CD4-positive, alpha-beta T cell (primary cell): ENCODE measurements at regions not wholly inside any gene's neighbourhood (a gene's known extent, or its start where the extent isn't known, plus 50 kb on each side); places are given as distances from the start of the nearest gene placed in this dataset.

Experiments
- ATAC-seq: fragments of 200-7000 bp; cut with Tn5 transposase; one replicate; pipeline ENCODE4 v1.10.0; 2022; ENCODE audit warnings: mild to moderate bottlenecking; ENCODE audit not compliant: poor library complexity
- CTCF ChIA-PET: fragments of 350-600 bp; sonication (Branson Sonifier 250); formaldehyde crosslinking; loops from one replicate; lab custom pipeline; 2021; ENCODE audit warnings: antibody characterized with exemption, inconsistent platforms; lab: Charles Lee
- POLR2A ChIA-PET: fragments of 350-600 bp; sonication (Branson Sonifier 250); formaldehyde crosslinking; loops from one replicate; lab custom pipeline; 2021; ENCODE audit warnings: antibody characterized with exemption, inconsistent platforms; lab: Charles Lee
- DNase-seq, 14 experiments: peaks; one replicate each; pipeline ENCODE4 v3.0.0-alpha.2; 2013 to 2020; ENCODE audit warnings: mixed read lengths in 2 of 14
- H3K27ac ChIP-seq, 2 donors: one replicate each; pipeline versions ENCODE4 v1.5.1 to v1.7.0; 2013; ENCODE audit warnings: low read length in 2 of 2, low read depth in 1 of 2, mild to moderate bottlenecking in 1 of 2
- H3K27me3 ChIP-seq, 2 experiments: 1 replicate in 1 of 2; 2 replicates in 1 of 2; pipeline versions ENCODE4 v1.6.1 to v1.7.0; 2013; ENCODE audit warnings: low read length in 2 of 2, control low read depth in 1 of 2, mild to moderate bottlenecking in 1 of 2, moderate library complexity in 1 of 2; ENCODE audit not compliant: insufficient read depth in 2 of 2, control insufficient read depth in 1 of 2
- H3K36me3 ChIP-seq: one replicate; pipeline ENCODE4 v1.6.1; 2013; ENCODE audit warnings: low read length, control low read depth; ENCODE audit not compliant: insufficient read depth
- H3K4me1 ChIP-seq: one replicate; pipeline ENCODE4 v1.6.1; 2013; ENCODE audit warnings: low read length, control low read depth; ENCODE audit not compliant: insufficient read depth
- H3K4me3 ChIP-seq: one replicate; pipeline ENCODE4 v1.5.1; 2013; ENCODE audit warnings: mild to moderate bottlenecking, low read length, moderate library complexity
- H3K9me3 ChIP-seq, 2 experiments: 1 replicate in 1 of 2; 2 replicates in 1 of 2; pipeline versions ENCODE4 v1.6.1 to v1.7.0; 2013; ENCODE audit warnings: low read length in 2 of 2, mild to moderate bottlenecking in 2 of 2, control low read depth in 1 of 2, moderate library complexity in 1 of 2; ENCODE audit not compliant: control insufficient read depth in 1 of 2, insufficient read depth in 1 of 2
- H3K27ac Mint-ChIP-seq: one replicate; pipeline ENCODE4 v1.8.0; 2020; ENCODE audit warnings: mixed read lengths
- H3K27me3 Mint-ChIP-seq: one replicate; pipeline ENCODE4 v1.8.0; 2021; ENCODE audit warnings: mixed read lengths
- H3K36me3 Mint-ChIP-seq: one replicate; pipeline ENCODE4 v1.8.0; 2021; ENCODE audit warnings: low read depth, mixed read lengths
- H3K4me1 Mint-ChIP-seq: one replicate; pipeline ENCODE4 v1.8.0; 2021; ENCODE audit warnings: low read depth, mixed read lengths
- H3K4me3 Mint-ChIP-seq: one replicate; pipeline ENCODE4 v1.8.0; 2020; ENCODE audit warnings: mild to moderate bottlenecking, mixed read lengths
- H3K9me3 Mint-ChIP-seq: one replicate; pipeline ENCODE4 v1.8.0; 2020; ENCODE audit warnings: mixed read lengths
- intact Hi-C, 2 experiments: fragments of 100-400 bp; cut with DNase I in 1 of 2; cut with micrococcal nuclease in 1 of 2; formaldehyde crosslinking; loops; one replicate each; pipeline versions ENCODE4 v1.15.1 to v1.9.0; 2023 to 2025; cut with DNase I, micrococcal nuclease
- TF ChIP-seq, protein P1 (sequence below): fragments of 200-600 bp; IDR thresholded peaks from one replicate; pipeline ENCODE4 v1.8.0; 2022; ENCODE audit warnings: antibody characterized with exemption, mild to moderate bottlenecking

DNA sequence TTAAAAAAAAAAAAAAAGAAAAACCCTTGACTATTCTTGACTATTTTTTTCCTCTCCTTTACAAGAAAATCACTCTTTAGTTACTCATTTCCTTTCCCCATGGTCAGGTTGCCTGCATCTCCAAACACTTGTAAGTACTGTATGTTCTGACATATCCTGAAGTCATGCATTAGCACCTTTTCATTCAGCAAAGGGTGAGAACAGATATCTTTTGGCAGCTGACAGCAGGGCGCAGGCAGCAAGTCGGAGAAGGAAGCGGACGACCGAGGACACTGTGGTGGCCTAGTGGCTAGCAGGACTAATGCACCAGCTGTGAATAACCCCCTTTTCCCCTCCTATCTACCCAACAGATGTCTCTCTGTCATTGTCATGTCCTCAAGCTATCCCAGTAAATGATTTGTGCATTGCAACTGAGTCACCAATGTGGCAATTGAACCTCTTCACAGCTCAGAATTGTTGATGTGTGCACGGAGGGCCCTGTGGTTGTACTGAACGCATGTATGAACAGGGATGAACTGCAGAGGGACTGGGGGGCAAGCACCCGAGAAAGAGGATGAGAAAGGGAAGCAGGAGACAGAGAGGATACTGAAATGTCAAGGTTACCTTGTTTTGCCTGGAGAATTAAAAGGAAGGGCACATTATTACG is 996.0 kb upstream of the ARRDC3 start:
- POLR2A ChIA-PET = no interaction called here
- peaks cover 0 to 19% of the 10 kb centered on the region in 2 experiments for H3K9me3 ChIP-seq
- ATAC-seq = no peak

DNA sequence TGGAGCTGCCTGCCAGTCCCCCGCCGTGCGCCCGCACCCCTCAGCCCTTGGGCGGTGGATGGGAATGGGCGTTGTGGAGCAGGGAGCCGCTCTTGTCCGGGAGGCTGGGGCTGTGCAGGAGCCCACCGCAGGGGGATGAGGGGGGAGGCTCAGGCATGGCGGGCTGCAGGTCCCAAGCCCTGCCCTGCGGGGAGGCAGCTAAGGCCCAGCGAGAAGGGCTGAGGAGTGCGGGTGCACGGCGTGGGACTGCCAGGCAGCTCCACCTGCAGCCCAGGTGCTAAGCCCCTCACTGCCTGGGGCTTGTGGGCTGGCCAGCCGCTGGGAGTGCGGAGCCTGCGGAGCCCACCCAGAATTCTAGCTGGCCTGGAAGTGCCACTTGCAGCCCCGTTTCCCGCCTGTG is 991.7 kb upstream of the ARRDC3 start:
- Histone ChIP-seq H3K9me3 (peaks cover 0 to 19% of the 10 kb centered on the region in 2 experiments), H3K27ac (no peak overlapping the region), H3K4me3 (no peak overlapping the region), H3K36me3 (no peaks in the 10 kb centered on the region), H3K4me1 (no peaks in the 10 kb centered on the region), H3K27me3 (no peaks in the 10 kb centered on the region)
- H3K4me3 Mint-ChIP-seq = no peak overlapping the region
- H3K27me3 Mint-ChIP-seq = no peaks in the 10 kb centered on the region
- ATAC-seq = no peak
- no peaks in the 10 kb centered on the region for H3K36me3 Mint-ChIP-seq
- H3K9me3 Mint-ChIP-seq = peaks cover 5% of the 10 kb centered on the region
- H3K4me1 Mint-ChIP-seq = no peaks in the 10 kb centered on the region
- POLR2A ChIA-PET = no interaction called here
- CTCF ChIA-PET = no interaction called here
- H3K27ac Mint-ChIP-seq = no peak overlapping the region
- intact Hi-C loops = no loop called here
- TF ChIP-seq, protein P1, sequence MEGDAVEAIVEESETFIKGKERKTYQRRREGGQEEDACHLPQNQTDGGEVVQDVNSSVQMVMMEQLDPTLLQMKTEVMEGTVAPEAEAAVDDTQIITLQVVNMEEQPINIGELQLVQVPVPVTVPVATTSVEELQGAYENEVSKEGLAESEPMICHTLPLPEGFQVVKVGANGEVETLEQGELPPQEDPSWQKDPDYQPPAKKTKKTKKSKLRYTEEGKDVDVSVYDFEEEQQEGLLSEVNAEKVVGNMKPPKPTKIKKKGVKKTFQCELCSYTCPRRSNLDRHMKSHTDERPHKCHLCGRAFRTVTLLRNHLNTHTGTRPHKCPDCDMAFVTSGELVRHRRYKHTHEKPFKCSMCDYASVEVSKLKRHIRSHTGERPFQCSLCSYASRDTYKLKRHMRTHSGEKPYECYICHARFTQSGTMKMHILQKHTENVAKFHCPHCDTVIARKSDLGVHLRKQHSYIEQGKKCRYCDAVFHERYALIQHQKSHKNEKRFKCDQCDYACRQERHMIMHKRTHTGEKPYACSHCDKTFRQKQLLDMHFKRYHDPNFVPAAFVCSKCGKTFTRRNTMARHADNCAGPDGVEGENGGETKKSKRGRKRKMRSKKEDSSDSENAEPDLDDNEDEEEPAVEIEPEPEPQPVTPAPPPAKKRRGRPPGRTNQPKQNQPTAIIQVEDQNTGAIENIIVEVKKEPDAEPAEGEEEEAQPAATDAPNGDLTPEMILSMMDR = no peak
- DNase-seq = peak in 2 of 14 experiments; percentile 4 to 5

More for the DNA sequence above, 996.0 kb upstream of the ARRDC3 start:
- H3K27ac Mint-ChIP-seq = no peak overlapping the region
- TF ChIP-seq, protein P1 = no peak
- no peaks in the 10 kb centered on the region for H3K27me3 Mint-ChIP-seq
- H3K4me3 Mint-ChIP-seq = no peak overlapping the region
- Histone ChIP-seq H3K36me3 (no peaks in the 10 kb centered on the region), H3K27ac (no peak overlapping the region), H3K4me1 (no peaks in the 10 kb centered on the region), H3K27me3 (no peaks in the 10 kb centered on the region), H3K4me3 (no peak overlapping the region)
- intact Hi-C loops = no loop called here
- no peak for DNase-seq
- H3K36me3 Mint-ChIP-seq = no peaks in the 10 kb centered on the region
- H3K9me3 Mint-ChIP-seq = no peaks in the 10 kb centered on the region
- no peaks in the 10 kb centered on the region for H3K4me1 Mint-ChIP-seq
- CTCF ChIA-PET = interaction anchor here (1.3 kb wide), 1 partner anchor 10 kb away, joined by 3 read pairs; no protein-coding TSS in a partner anchor

GRCh38 chr5:92372766-92373165 is 989.6 kb upstream of the ARRDC3 start:
- no peak overlapping the region for H3K27ac ChIP-seq
- H3K4me3 ChIP-seq = no peak overlapping the region
- no peaks in the 10 kb centered on the region for H3K27me3 ChIP-seq
- no peaks in the 10 kb centered on the region for H3K36me3 ChIP-seq
- no peaks in the 10 kb centered on the region for H3K4me1 ChIP-seq
- ATAC-seq (no peak), DNase-seq (no peak)
- TF ChIP-seq, protein P1 = no peak
- Mint-ChIP-seq H3K36me3 (no peaks in the 10 kb centered on the region), H3K9me3 (peaks cover 9% of the 10 kb centered on the region), H3K27me3 (no peaks in the 10 kb centered on the region), H3K4me1 (no peaks in the 10 kb centered on the region), H3K27ac (no peak overlapping the region), H3K4me3 (no peak overlapping the region)
- intact Hi-C loops = no loop called here
- ChIA-PET CTCF (no interaction called here), POLR2A (no interaction called here)
- H3K9me3 ChIP-seq = peaks cover 0 to 16% of the 10 kb centered on the region in 2 experiments
